H9 (cell line): ENCODE measurements at regions not wholly inside any gene's neighbourhood (a gene's known extent, or its start where the extent isn't known, plus 50 kb on each side); places are given as distances from the start of the nearest gene placed in this dataset.

Source experiments
- DNase-seq: peaks from one replicate; pipeline ENCODE4 v3.0.0-alpha.2; 2017
- H2AFZ ChIP-seq: one replicate; pipeline ENCODE4 v1.6.1; 2013; ENCODE audit warnings: mild to moderate bottlenecking, low read length, control low read depth, moderate library complexity
- H2AK5ac ChIP-seq: 2 replicates; pipeline ENCODE4 v1.6.1; 2013; ENCODE audit warnings: low read length, control low read depth, mixed read lengths; ENCODE audit not compliant: insufficient read length
- H2BK120ac ChIP-seq: one replicate; pipeline ENCODE4 v1.6.1; 2013; ENCODE audit warnings: low read depth, mild to moderate bottlenecking, low read length, control low read depth, inconsistent platforms; ENCODE audit not compliant: poor library complexity, severe bottlenecking
- H2BK12ac ChIP-seq: 2 replicates; pipeline ENCODE4 v1.6.1; 2013; ENCODE audit warnings: low read length, control low read depth, mixed read lengths, low read depth; ENCODE audit not compliant: insufficient read length
- H2BK15ac ChIP-seq: 2 replicates; pipeline ENCODE4 v1.6.1; 2013; ENCODE audit warnings: low read depth, low read length, control low read depth
- H2BK20ac ChIP-seq: one replicate; pipeline ENCODE4 v1.6.1; 2013; ENCODE audit warnings: low read depth, mild to moderate bottlenecking, low read length, control low read depth, inconsistent platforms; ENCODE audit not compliant: poor library complexity, severe bottlenecking
- H2BK5ac ChIP-seq: 2 replicates; pipeline ENCODE4 v1.6.1; 2013; ENCODE audit warnings: low read length, control low read depth, mixed read lengths; ENCODE audit not compliant: insufficient read length
- H3K14ac ChIP-seq: 2 replicates; pipeline ENCODE4 v1.6.1; 2013; ENCODE audit warnings: low read length, control low read depth; ENCODE audit not compliant: insufficient read depth
- H3K18ac ChIP-seq: 2 replicates; pipeline ENCODE4 v1.6.1; 2013; ENCODE audit warnings: low read depth, mild to moderate bottlenecking, mixed read lengths, low read length, control low read depth; ENCODE audit not compliant: insufficient read length
- H3K23ac ChIP-seq: 2 replicates; pipeline ENCODE4 v1.6.1; 2013; ENCODE audit warnings: low read length, control low read depth, mixed read lengths, low read depth; ENCODE audit not compliant: insufficient read length
- H3K23me2 ChIP-seq: 2 replicates; pipeline ENCODE4 v1.6.1; 2013; ENCODE audit warnings: low read depth, mild to moderate bottlenecking, mixed read lengths, low read length, control low read depth; ENCODE audit not compliant: insufficient read length, poor library complexity, severe bottlenecking
- H3K27ac ChIP-seq: 2 replicates; pipeline ENCODE4 v1.5.1; 2013; ENCODE audit warnings: low read length, control low read depth, mixed read lengths, low read depth; ENCODE audit not compliant: insufficient read length
- H3K27me3 ChIP-seq: 2 replicates; pipeline ENCODE4 v1.6.1; 2013; ENCODE audit warnings: low read length, control low read depth, inconsistent platforms; ENCODE audit not compliant: insufficient read depth
- H3K4ac ChIP-seq: 2 replicates; pipeline ENCODE4 v1.6.1; 2013; ENCODE audit warnings: low read depth, mild to moderate bottlenecking, control low read depth, inconsistent platforms, low read length, moderate library complexity
- H3K4me1 ChIP-seq: 2 replicates; pipeline ENCODE4 v1.6.1; 2013; ENCODE audit warnings: low read length, control low read depth, inconsistent platforms; ENCODE audit not compliant: insufficient read depth
- H3K4me2 ChIP-seq: 2 replicates; pipeline ENCODE4 v1.6.1; 2013; ENCODE audit warnings: low read length, control low read depth, mixed read lengths; ENCODE audit not compliant: insufficient read length, insufficient read depth
- H3K56ac ChIP-seq: 2 replicates; pipeline ENCODE4 v1.6.1; 2013; ENCODE audit warnings: low read depth, mild to moderate bottlenecking, mixed read lengths, low read length, control low read depth; ENCODE audit not compliant: insufficient read length
- H3K79me1 ChIP-seq: 2 replicates; pipeline ENCODE4 v1.6.1; 2013; ENCODE audit warnings: low read depth, mild to moderate bottlenecking, moderate library complexity, low read length, control low read depth, inconsistent platforms; ENCODE audit not compliant: insufficient read depth, poor library complexity, severe bottlenecking
- H3K79me2 ChIP-seq: 2 replicates; pipeline ENCODE4 v1.6.1; 2013; ENCODE audit warnings: low read length, control low read depth, inconsistent platforms; ENCODE audit not compliant: insufficient read depth
- H3K9ac ChIP-seq: 2 replicates; pipeline ENCODE4 v1.6.1; 2013; ENCODE audit warnings: low read length, control low read depth, mixed read lengths; ENCODE audit not compliant: insufficient read length; ENCODE audit errors: extremely low read depth
- H3K9me3 ChIP-seq: one replicate; pipeline ENCODE4 v1.6.1; 2013; ENCODE audit warnings: low read depth, low read length, inconsistent platforms; ENCODE audit not compliant: control insufficient read depth
- H3T11ph ChIP-seq: one replicate; pipeline ENCODE4 v1.6.1; 2013; ENCODE audit warnings: mild to moderate bottlenecking, low read length, control low read depth, inconsistent platforms
- H4K20me1 ChIP-seq: one replicate; pipeline ENCODE4 v1.6.1; 2013; ENCODE audit not compliant: control insufficient read depth, insufficient read length, insufficient read depth
- H4K5ac ChIP-seq: 2 replicates; pipeline ENCODE4 v1.6.1; 2013; ENCODE audit warnings: low read depth, mild to moderate bottlenecking, mixed read lengths, low read length, control low read depth; ENCODE audit not compliant: insufficient read length
- H4K8ac ChIP-seq: replicated peaks from 2 replicates; pipeline ENCODE4 v1.6.1; 2013; ENCODE audit warnings: low read length, control low read depth, mixed read lengths, low read depth; ENCODE audit not compliant: insufficient read length
- H4K91ac ChIP-seq: 2 replicates; pipeline ENCODE4 v1.6.1; 2013; ENCODE audit warnings: low read depth, mild to moderate bottlenecking, moderate library complexity, mixed read lengths, low read length, control low read depth; ENCODE audit not compliant: insufficient read length
- H3K27ac Mint-ChIP-seq, 3 experiments: 2 replicates in 2 of 3; 3 replicates in 1 of 3; pipeline ENCODE4 v1.8.0; 2020 to 2021; ENCODE audit warnings: mixed read lengths in 3 of 3, mild to moderate bottlenecking in 1 of 3, moderate library complexity in 1 of 3
- H3K27me3 Mint-ChIP-seq: 2 replicates; pipeline ENCODE4 v1.8.0; 2021; ENCODE audit warnings: low read depth, mild to moderate bottlenecking, moderate library complexity, mixed read lengths
- H3K36me3 Mint-ChIP-seq, 3 experiments: 2 replicates in 2 of 3; 3 replicates in 1 of 3; pipeline ENCODE4 v1.8.0; 2020 to 2021; ENCODE audit warnings: low read depth in 3 of 3, mixed read lengths in 3 of 3; ENCODE audit not compliant: insufficient read depth in 1 of 3
- H3K4me1 Mint-ChIP-seq, 2 experiments: 2 replicates each; pipeline ENCODE4 v1.8.0; 2020; ENCODE audit warnings: mixed read lengths in 2 of 2
- H3K4me3 Mint-ChIP-seq, 2 experiments: 2 replicates in 1 of 2; 3 replicates in 1 of 2; pipeline ENCODE4 v1.8.0; 2020 to 2021; ENCODE audit warnings: mild to moderate bottlenecking in 2 of 2, mixed read lengths in 2 of 2, moderate library complexity in 1 of 2
- H3K9me3 Mint-ChIP-seq, 2 experiments: 2 replicates in 1 of 2; 3 replicates in 1 of 2; pipeline ENCODE4 v1.8.0; 2020; ENCODE audit warnings: mild to moderate bottlenecking in 2 of 2, mixed read lengths in 2 of 2, moderate library complexity in 1 of 2
- CTCF ChIP-seq: fragments of 200-600 bp; sonication (generic); conservative IDR thresholded peaks from 3 replicates; pipeline ENCODE4 v1.8.0; 2021; ENCODE audit warnings: antibody characterized with exemption, mild to moderate bottlenecking
- WGBS: extraction: QIAGEN DNeasy Blood & Tissue Kit; methylation state at CpG from one replicate; pipeline ENCODE4 v1.1.7; 2013; ENCODE audit warnings: missing lambda C conversion rate, low lambda C conversion rate, mixed read lengths; ENCODE audit not compliant: insufficient read length; ENCODE audit errors: extremely low coverage; 5-methylcytosine and 5-hydroxymethylcytosine counted together

GRCh38 chr6:167397712-167398111, 72.8 kb downstream of the TTLL2 start:
- no peak overlapping the region for H3T11ph ChIP-seq
- H3K4me3 Mint-ChIP-seq, result no peak overlapping the region
- no peaks in the 10 kb centered on the region for H4K20me1 ChIP-seq
- H3K27ac Mint-ChIP-seq, result no peak overlapping the region; a peak in 1 of 7 replicates
- H3K36me3 Mint-ChIP-seq, result no peaks in the 10 kb centered on the region
- no peak overlapping the region for H2BK120ac ChIP-seq
- peaks cover 10 to 11% of the 10 kb centered on the region in 2 experiments for H3K4me1 Mint-ChIP-seq
- no peak overlapping the region for H2BK20ac ChIP-seq
- no peak overlapping the region for H4K5ac ChIP-seq
- no peak overlapping the region for H3K18ac ChIP-seq
- no peak overlapping the region for H2BK5ac ChIP-seq
- H3K79me2 ChIP-seq, result no peaks in the 10 kb centered on the region
- H3K9ac ChIP-seq, result no peak overlapping the region
- H3K4me2 ChIP-seq, result no peak overlapping the region
- no peak overlapping the region for H3K23ac ChIP-seq
- H3K27me3 ChIP-seq, result no peaks in the 10 kb centered on the region
- no peaks in the 10 kb centered on the region for H3K79me1 ChIP-seq
- DNase-seq, result no peak
- no peak overlapping the region for H3K27ac ChIP-seq
- H2AK5ac ChIP-seq, result no peak overlapping the region
- H3K14ac ChIP-seq, result no peak overlapping the region
- no peaks in the 10 kb centered on the region for H3K23me2 ChIP-seq
- no peak overlapping the region for H3K56ac ChIP-seq
- no peaks in the 10 kb centered on the region for H3K9me3 ChIP-seq
- no peak overlapping the region for H4K8ac ChIP-seq
- no peak overlapping the region for H3K4ac ChIP-seq
- no peaks in the 10 kb centered on the region for H3K4me1 ChIP-seq
- TF ChIP-seq CTCF, result no peak
- no peak overlapping the region for H2AFZ ChIP-seq
- H2BK15ac ChIP-seq, result no peak overlapping the region
- no CpG with 5 or more reads among the region's 6 CpGs for WGBS
- H3K9me3 Mint-ChIP-seq, result no peaks in the 10 kb centered on the region; a peak in 1 of 5 replicates
- H4K91ac ChIP-seq, result no peak overlapping the region
- no peak overlapping the region for H2BK12ac ChIP-seq
- peaks cover 5% of the 10 kb centered on the region for H3K27me3 Mint-ChIP-seq
